GM12891 (cell line): ENCODE measurements at regions not wholly inside any gene's neighbourhood (a gene's known extent, or its start where the extent isn't known, plus 50 kb on each side); places are given as distances from the start of the nearest gene placed in this dataset.
"Not testable (repeated sequence)": the region's sequence is repeated elsewhere in the genome, so short reads cannot be mapped to it uniquely, and the experiment has no call there.

ENCODE experiments used
- DNase-seq: peaks from one replicate; pipeline ENCODE4 v3.0.0; 2011; ENCODE audit warnings: low spot score; ENCODE audit not compliant: insufficient read length
- FAIRE-seq: peaks from 2 replicates; lab custom pipeline; 2011; peaks lifted over from hg19 to GRCh38; lab: Jason Lieb, UNC
- PAX5 ChIP-seq: IDR thresholded peaks from 2 replicates; pipeline ENCODE4 v1.6.1; 2011; ENCODE audit warnings: low read length, moderate library complexity, mild to moderate bottlenecking; ENCODE audit not compliant: insufficient read depth, severe bottlenecking
- POLR2A ChIP-seq: IDR thresholded peaks from 2 replicates; pipeline ENCODE4 v1.6.1; 2011; ENCODE audit warnings: low read depth, low read length, control low read depth
- POLR2AphosphoS5 ChIP-seq: IDR thresholded peaks from 2 replicates; pipeline ENCODE4 v1.6.1; 2011; ENCODE audit warnings: low read depth, low read length, control low read depth
- POU2F2 ChIP-seq: IDR thresholded peaks from 2 replicates; pipeline ENCODE4 v1.6.1; 2011; ENCODE audit warnings: low read depth, mild to moderate bottlenecking, control low read depth, low read length, moderate library complexity
- SPI1 ChIP-seq: IDR thresholded peaks from 2 replicates; pipeline ENCODE4 v1.6.1; 2011; ENCODE audit warnings: low read depth, low read length, control low read depth
- TAF1 ChIP-seq: IDR thresholded peaks from 2 replicates; pipeline ENCODE4 v1.6.1; 2011; ENCODE audit warnings: low read depth, low read length, control low read depth

- FAIRE-seq (no peak), DNase-seq (no peak)
- TF ChIP-seq POLR2AphosphoS5 (no peak), POU2F2 (no peak), SPI1 (no peak), POLR2A (no peak), TAF1 (no peak), PAX5 (no peak)
These were observed 162.6 kb downstream of the PRKX start for GRCh38 chrX:3550871-3551270.

- DNase-seq (no peak), FAIRE-seq (no peak)
- TF ChIP-seq SPI1: peak; percentile 46; the same call in 1 of the 2 replicates
- no peak for TF ChIP-seq POU2F2
These were observed 163.2 kb downstream of the PRKX start for GRCh38 chrX:3550160-3550751.

GRCh38 chrX:3549411-3549911, 164.0 kb downstream of the PRKX start:
- DNase-seq (no peak), FAIRE-seq (no peak)
- TF ChIP-seq POLR2AphosphoS5 (no peak), PAX5 (no peak), TAF1 (no peak), SPI1 (no peak)

- FAIRE-seq (no peak), DNase-seq (no peak)
- TF ChIP-seq POLR2AphosphoS5: no peak
- TF ChIP-seq PAX5: no peak
- no peak for TF ChIP-seq TAF1
- no peak for TF ChIP-seq SPI1
- no peak for TF ChIP-seq POU2F2
- no peak for TF ChIP-seq POLR2A
These were observed 164.6 kb downstream of the PRKX start for GRCh38 chrX:3548765-3549391.

GRCh38 chrX:3545901-3546300, 167.5 kb downstream of the PRKX start:
- DNase-seq (no peak), FAIRE-seq (no peak)
- TF ChIP-seq POLR2AphosphoS5: no peak
- no peak for TF ChIP-seq TAF1
- no peak for TF ChIP-seq PAX5
- no peak for TF ChIP-seq POU2F2
- TF ChIP-seq POLR2A: no peak
- TF ChIP-seq SPI1: no peak

- FAIRE-seq (no peak), DNase-seq (no peak)
- TF ChIP-seq POLR2AphosphoS5 (no peak), POLR2A (no peak), TAF1 (no peak), PAX5 (no peak), SPI1 (no peak), POU2F2 (no peak)
These were observed 172.1 kb downstream of the PRKX start for GRCh38 chrX:3541336-3541735.

- FAIRE-seq (no peak), DNase-seq (no peak)
- TF ChIP-seq SPI1 (no peak), POU2F2 (no peak), POLR2AphosphoS5 (no peak), POLR2A (no peak), TAF1 (no peak), PAX5 (no peak)
These were observed 173.3 kb downstream of the PRKX start for GRCh38 chrX:3540105-3540504.

GRCh38 chrX:3532581-3533085, 180.8 kb downstream of the PRKX start:
- DNase-seq (no peak), FAIRE-seq (no peak)
- no peak for TF ChIP-seq POU2F2

- peak; percentile 91 for FAIRE-seq
- not testable (repeated sequence) for DNase-seq
These were observed 182.0 kb downstream of the PRKX start for GRCh38 chrX:3531435-3531834.

GRCh38 chrX:3529466-3530010, 183.1 kb upstream of the MXRA5 start:
- no peak for FAIRE-seq
- TF ChIP-seq PAX5: no peak
- no peak for TF ChIP-seq POU2F2
- no peak for TF ChIP-seq TAF1
- no peak for TF ChIP-seq SPI1
- no peak for TF ChIP-seq POLR2AphosphoS5
- TF ChIP-seq POLR2A: no peak
- DNase-seq: no peak

GRCh38 chrX:3527811-3528210, 181.4 kb upstream of the MXRA5 start:
- FAIRE-seq (no peak), DNase-seq (no peak)
- TF ChIP-seq PAX5: no peak
- TF ChIP-seq TAF1: no peak
- no peak for TF ChIP-seq SPI1
- TF ChIP-seq POLR2AphosphoS5: no peak
- no peak for TF ChIP-seq POU2F2
